AG04449 (cell line): ENCODE measurements at regions not wholly inside any gene's neighbourhood (a gene's known extent, or its start where the extent isn't known, plus 50 kb on each side); places are given as distances from the start of the nearest gene placed in this dataset.

Experiments used
- CTCF ChIA-PET: fragments of 350-600 bp; formaldehyde crosslinking; extraction: SDS; loops from one replicate; lab custom pipeline; 2021; ENCODE audit warnings: antibody characterized with exemption; lab: Yijun Ruan, JAX
- POLR2A ChIA-PET: fragments of 400-600, 350-600 bp; formaldehyde crosslinking; extraction: SDS; loops from one replicate; lab custom pipeline; 2020; ENCODE audit warnings: antibody characterized with exemption, inconsistent platforms; lab: Yijun Ruan, JAX
- DNase-seq: peaks from one replicate; pipeline ENCODE4 v3.0.0-alpha.2; 2010; ENCODE audit warnings: low read depth, low spot score
- H3K4me3 ChIP-seq: 2 replicates; pipeline ENCODE4 v1.5.1; 2011; ENCODE audit warnings: low read depth, mild to moderate bottlenecking, control low read depth, low read length
- TF ChIP-seq, protein P1 (sequence below): IDR thresholded peaks from one replicate; pipeline ENCODE4 v1.5.1; 2011; ENCODE audit warnings: mild to moderate bottlenecking, moderate library complexity, low read length, control low read depth, inconsistent platforms; ENCODE audit not compliant: insufficient read depth; ENCODE audit errors: missing control alignments

- CTCF ChIA-PET: interaction anchor here (0.6 kb wide), 1 partner anchor 37 kb away, joined by 3 read pairs; no protein-coding TSS in a partner anchor
- no peak overlapping the region for H3K4me3 ChIP-seq
- no peak for DNase-seq
- TF ChIP-seq, protein P1, sequence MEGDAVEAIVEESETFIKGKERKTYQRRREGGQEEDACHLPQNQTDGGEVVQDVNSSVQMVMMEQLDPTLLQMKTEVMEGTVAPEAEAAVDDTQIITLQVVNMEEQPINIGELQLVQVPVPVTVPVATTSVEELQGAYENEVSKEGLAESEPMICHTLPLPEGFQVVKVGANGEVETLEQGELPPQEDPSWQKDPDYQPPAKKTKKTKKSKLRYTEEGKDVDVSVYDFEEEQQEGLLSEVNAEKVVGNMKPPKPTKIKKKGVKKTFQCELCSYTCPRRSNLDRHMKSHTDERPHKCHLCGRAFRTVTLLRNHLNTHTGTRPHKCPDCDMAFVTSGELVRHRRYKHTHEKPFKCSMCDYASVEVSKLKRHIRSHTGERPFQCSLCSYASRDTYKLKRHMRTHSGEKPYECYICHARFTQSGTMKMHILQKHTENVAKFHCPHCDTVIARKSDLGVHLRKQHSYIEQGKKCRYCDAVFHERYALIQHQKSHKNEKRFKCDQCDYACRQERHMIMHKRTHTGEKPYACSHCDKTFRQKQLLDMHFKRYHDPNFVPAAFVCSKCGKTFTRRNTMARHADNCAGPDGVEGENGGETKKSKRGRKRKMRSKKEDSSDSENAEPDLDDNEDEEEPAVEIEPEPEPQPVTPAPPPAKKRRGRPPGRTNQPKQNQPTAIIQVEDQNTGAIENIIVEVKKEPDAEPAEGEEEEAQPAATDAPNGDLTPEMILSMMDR: no peak
- POLR2A ChIA-PET: no interaction called here
Observed at GRCh38 chr14:84236290-84236689, 1293.7 kb upstream of the FLRT2 start.

DNA sequence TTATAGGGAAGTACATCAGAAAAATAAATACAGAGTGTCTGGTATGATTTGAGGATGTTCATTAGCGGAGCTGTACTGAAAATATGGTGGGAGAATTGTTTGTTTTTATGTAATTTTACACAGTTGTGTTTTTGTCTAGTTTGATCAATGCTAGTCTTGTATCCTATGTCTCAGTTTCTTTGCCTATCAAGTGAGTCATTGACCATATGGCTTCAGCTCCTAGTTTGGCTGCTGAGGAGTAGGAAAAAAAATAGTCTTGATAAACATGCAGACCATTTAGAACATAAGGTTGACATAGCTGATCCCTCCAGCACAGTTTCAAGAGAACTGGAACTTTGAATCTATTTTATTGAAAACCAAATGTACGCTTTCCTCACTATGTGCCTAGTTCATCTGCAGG lies 1292.1 kb upstream of the FLRT2 start:
- POLR2A ChIA-PET: no interaction called here

DNA sequence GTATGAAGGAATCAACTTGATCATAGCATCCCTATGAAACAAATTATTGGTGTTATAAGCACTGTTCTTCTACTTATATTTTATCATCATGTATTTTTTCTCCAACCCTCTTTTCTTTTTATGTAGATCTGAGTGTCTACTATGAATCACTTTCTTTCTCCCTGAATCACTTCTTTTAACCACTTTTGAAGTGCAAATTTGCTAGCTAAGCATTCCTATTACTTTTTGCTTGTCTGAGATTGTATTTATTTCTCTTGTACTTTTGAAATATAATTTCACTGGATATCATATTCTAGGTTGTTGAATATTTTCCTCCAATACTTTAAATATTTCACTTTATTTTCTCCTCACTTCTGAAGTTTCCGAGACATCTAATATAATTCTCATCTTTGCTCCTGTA lies 1282.3 kb upstream of the FLRT2 start:
- DNase-seq: no peak
- ChIA-PET CTCF (no interaction called here), POLR2A (no interaction called here)
- H3K4me3 ChIP-seq: no peak overlapping the region
- TF ChIP-seq, protein P1: no peak

More for the DNA sequence above, 1292.1 kb upstream of the FLRT2 start:
- DNase-seq: no peak
- H3K4me3 ChIP-seq: no peak overlapping the region
- TF ChIP-seq, protein P1: no peak
- CTCF ChIA-PET: no interaction called here

GRCh38 chr14:84250893-84251292 lies 1279.1 kb upstream of the FLRT2 start:
- CTCF ChIA-PET: no interaction called here

DNA sequence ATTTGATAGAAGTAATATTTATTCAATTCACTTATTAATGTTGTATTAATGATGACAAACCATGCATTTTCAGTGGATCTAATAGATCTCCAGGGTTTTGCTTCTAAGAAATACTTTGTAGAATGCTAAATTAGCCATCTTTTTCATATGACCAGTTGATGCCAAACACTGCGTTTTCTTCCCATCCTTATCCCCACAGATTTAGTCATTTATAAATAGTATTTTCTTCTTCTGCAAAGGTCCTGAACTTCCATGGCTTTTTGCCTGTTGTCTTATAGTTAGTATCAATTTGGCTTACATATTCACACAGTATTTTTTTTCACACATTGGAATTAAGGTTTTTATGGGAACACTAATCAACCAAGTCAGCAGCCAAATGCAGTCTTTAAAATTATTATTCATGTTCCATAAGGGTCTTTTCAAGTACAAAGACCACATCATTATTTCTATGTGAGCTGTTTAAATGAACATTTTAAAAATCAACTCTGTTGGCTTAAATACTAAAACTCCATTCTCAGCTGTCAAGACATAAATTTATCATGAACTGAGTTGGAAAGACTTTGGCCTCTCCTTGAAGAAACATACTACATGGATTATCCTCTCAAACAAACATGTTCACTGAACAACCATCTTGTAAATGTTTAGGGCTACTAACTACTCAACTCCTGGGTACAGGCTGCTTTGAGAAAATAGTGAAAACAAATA lies 1278.4 kb upstream of the FLRT2 start:
- H3K4me3 ChIP-seq: no peak overlapping the region
- TF ChIP-seq, protein P1: no peak
- POLR2A ChIA-PET: no interaction called here
- CTCF ChIA-PET: no interaction called here
- no peak for DNase-seq

More at GRCh38 chr14:84250893-84251292, 1279.1 kb upstream of the FLRT2 start:
- TF ChIP-seq, protein P1: no peak
- POLR2A ChIA-PET: no interaction called here
- no peak overlapping the region for H3K4me3 ChIP-seq
- no peak for DNase-seq

DNA sequence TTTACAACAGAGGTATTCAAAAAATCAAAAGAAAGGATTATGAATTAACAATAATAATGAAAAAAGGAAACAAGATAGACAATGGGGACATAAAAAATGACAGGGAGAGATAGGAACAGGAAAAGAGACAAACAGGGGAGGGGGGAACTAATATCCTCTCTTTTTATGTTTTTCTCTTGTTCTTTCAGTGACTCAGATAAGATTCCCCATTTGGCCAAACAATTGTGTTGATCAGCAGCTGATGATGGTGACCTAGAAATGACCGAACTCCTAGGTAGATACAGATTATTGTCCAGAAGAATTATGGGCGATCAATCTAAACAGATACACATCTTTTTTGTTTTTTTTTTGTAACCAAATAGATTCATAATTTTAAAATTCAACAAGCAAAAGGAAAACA lies 1277.2 kb upstream of the FLRT2 start:
- H3K4me3 ChIP-seq: no peak overlapping the region
- TF ChIP-seq, protein P1: no peak
- no peak for DNase-seq
- CTCF ChIA-PET: no interaction called here
- POLR2A ChIA-PET: no interaction called here
